Liver (tissue), 8 donors: ENCODE measurements at regions not wholly inside any gene's neighbourhood (a gene's known extent, or its start where the extent isn't known, plus 50 kb on each side); places are given as distances from the start of the nearest gene placed in this dataset.
A peak's percentile ranks its signal among the peaks of the same experiment; 100 is the strongest.

Source experiments
- DNase-seq: peaks from one replicate; pipeline ENCODE4 v3.0.0-alpha.2; 2017; ENCODE audit warnings: low spot score
- H3K27ac ChIP-seq, 2 donors: one replicate each; pipeline ENCODE4 v1.7.0; 2013; ENCODE audit warnings: inconsistent platforms in 2 of 2, low read length in 2 of 2, control low read depth in 1 of 2, low read depth in 1 of 2, mild to moderate bottlenecking in 1 of 2
- H3K27me3 ChIP-seq, 4 donors: one replicate each; pipeline versions ENCODE4 v1.6.1 to v1.7.0; 2013; ENCODE audit warnings: low read length in 3 of 4, inconsistent platforms in 1 of 4, mild to moderate bottlenecking in 1 of 4, moderate library complexity in 1 of 4; ENCODE audit not compliant: control insufficient read depth in 4 of 4, insufficient read depth in 4 of 4
- H3K36me3 ChIP-seq, 4 donors: one replicate each; pipeline versions ENCODE4 v1.6.1 to v1.7.0; 2013; ENCODE audit warnings: low read length in 3 of 4, mild to moderate bottlenecking in 3 of 4, low read depth in 1 of 4, moderate library complexity in 1 of 4; ENCODE audit not compliant: control insufficient read depth in 4 of 4, insufficient read depth in 3 of 4
- H3K4me1 ChIP-seq, 4 donors: one replicate each; pipeline versions ENCODE4 v1.6.1 to v1.7.0; 2013; ENCODE audit warnings: low read length in 3 of 4, mild to moderate bottlenecking in 3 of 4, moderate library complexity in 1 of 4; ENCODE audit not compliant: control insufficient read depth in 4 of 4, insufficient read depth in 4 of 4
- H3K4me3 ChIP-seq, 3 donors: one replicate each; pipeline versions ENCODE4 v1.6.1 to v1.7.0; 2013; ENCODE audit warnings: low read length in 3 of 3, control low read depth in 1 of 3, low read depth in 1 of 3, mild to moderate bottlenecking in 1 of 3
- H3K9ac ChIP-seq, 2 donors: one replicate each; pipeline ENCODE4 v1.7.0; 2013; ENCODE audit warnings: low read length in 2 of 2, mild to moderate bottlenecking in 2 of 2, moderate library complexity in 2 of 2, control low read depth in 1 of 2, low read depth in 1 of 2
- H3K9me3 ChIP-seq, 4 donors: one replicate each; pipeline versions ENCODE4 v1.6.1 to v1.7.0; 2013; ENCODE audit warnings: low read length in 3 of 4; ENCODE audit not compliant: control insufficient read depth in 4 of 4
- ATF3 ChIP-seq: IDR thresholded peaks from 2 replicates; pipeline ENCODE4 v1.6.1; 2016; ENCODE audit warnings: antibody characterized with exemption
- CTCF ChIP-seq: fragments of 150-350 bp; IDR thresholded peaks from 2 replicates; pipeline ENCODE4 v1.5.1; 2017; ENCODE audit warnings: improper control_type of control experiment, low read depth, low read length; ENCODE audit not compliant: missing input control
- EGR1 ChIP-seq, 2 donors: IDR thresholded peaks; 2 replicates each; pipeline ENCODE4 v1.6.1; 2016 to 2018; ENCODE audit warnings: antibody characterized with exemption in 2 of 2, low read depth in 2 of 2
- FOXA1 ChIP-seq: IDR thresholded peaks from 2 replicates; pipeline ENCODE4 v1.6.1; 2016; ENCODE audit warnings: antibody characterized with exemption
- FOXA2 ChIP-seq: IDR thresholded peaks from 2 replicates; pipeline ENCODE4 v1.6.1; 2016; ENCODE audit warnings: antibody characterized with exemption
- JUND ChIP-seq, 2 donors: IDR thresholded peaks; 2 replicates each; pipeline ENCODE4 v1.6.1; 2016; ENCODE audit warnings: antibody characterized with exemption in 2 of 2
- MAX ChIP-seq: IDR thresholded peaks from 2 replicates; pipeline ENCODE4 v1.6.1; 2016; ENCODE audit warnings: antibody characterized with exemption
- NR2F2 ChIP-seq: IDR thresholded peaks from 2 replicates; pipeline ENCODE4 v1.6.1; 2016; ENCODE audit warnings: antibody characterized with exemption
- RAD21 ChIP-seq, 2 donors: IDR thresholded peaks; 2 replicates each; pipeline ENCODE4 v1.6.1; 2016; ENCODE audit warnings: antibody characterized with exemption in 2 of 2, mild to moderate bottlenecking in 2 of 2
- REST ChIP-seq: IDR thresholded peaks from 2 replicates; pipeline ENCODE4 v1.6.1; 2016; ENCODE audit warnings: antibody characterized with exemption, mild to moderate bottlenecking
- RXRA ChIP-seq, 2 donors: IDR thresholded peaks; 2 replicates each; pipeline ENCODE4 v1.6.1; 2017 to 2018; ENCODE audit warnings: antibody characterized with exemption in 2 of 2, mild to moderate bottlenecking in 1 of 2
- SP1 ChIP-seq: IDR thresholded peaks from 2 replicates; pipeline ENCODE4 v1.6.1; 2018; ENCODE audit warnings: antibody characterized with exemption, mild to moderate bottlenecking
- TAF1 ChIP-seq: conservative IDR thresholded peaks from 2 replicates; pipeline ENCODE4 v1.6.1; 2016; ENCODE audit warnings: antibody characterized with exemption, mild to moderate bottlenecking
- YY1 ChIP-seq: IDR thresholded peaks from 2 replicates; pipeline ENCODE4 v1.6.1; 2016; ENCODE audit warnings: antibody characterized with exemption, mild to moderate bottlenecking
- WGBS: extraction: QIAGEN DNeasy Blood & Tissue Kit; methylation state at CpG from one replicate; pipeline ENCODE4 v1.1.7; 2013; 5-methylcytosine and 5-hydroxymethylcytosine counted together
- donor health status: healthy.
- donor health status: healthy.
- donor health status: healthy.
- donor health status: healthy.
- donor health status: healthy.

GRCh38 chr1:101356604-101357443 lies 120.0 kb downstream of the S1PR1 start (continued):
- TF ChIP-seq REST (no peak), SP1 (no peak), RAD21 (IDR thresholded peaks at IDR 0.05) (no peak), NR2F2 (no peak), FOXA1 (no peak), JUND (IDR thresholded peaks at IDR 0.05) (no peak), ATF3 (no peak), MAX (no peak)

GRCh38 chr1:101357444-101357986 lies 120.7 kb downstream of the S1PR1 start:
- WGBS: 50% methylated on average over 4 of the region's 4 CpGs
- DNase-seq: peak; percentile 58

DNA sequence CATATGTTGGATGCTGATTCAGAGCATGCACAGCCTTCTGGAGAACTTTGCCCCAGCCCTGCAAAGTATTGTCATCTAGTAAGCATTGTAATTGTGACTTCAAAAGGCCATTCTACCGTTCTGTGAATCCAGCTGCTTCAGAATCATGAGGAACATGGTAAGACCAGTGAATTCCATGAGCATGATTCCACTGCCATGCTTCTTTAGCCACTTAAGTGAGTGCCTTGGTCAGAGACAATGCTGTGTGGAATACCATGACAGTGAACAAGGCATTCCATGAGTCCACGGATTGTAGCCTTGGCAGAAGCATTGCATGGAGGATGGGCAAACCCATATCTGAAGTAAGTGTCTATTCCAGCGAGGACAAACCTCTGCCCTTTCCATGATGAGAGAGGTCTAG lies 123.7 kb downstream of the S1PR1 start:
- no peaks in the 10 kb centered on the region for H3K27me3 ChIP-seq
- no peaks in the 10 kb centered on the region for H3K4me1 ChIP-seq
- no peak for DNase-seq
- H3K9ac ChIP-seq: no peak overlapping the region
- H3K9me3 ChIP-seq: no peaks in the 10 kb centered on the region
- no peak overlapping the region for H3K4me3 ChIP-seq
- no peaks in the 10 kb centered on the region for H3K36me3 ChIP-seq
- H3K27ac ChIP-seq: no peak overlapping the region
- 81% methylated on average over 3 of the region's 3 CpGs for WGBS
- TF ChIP-seq TAF1: no peak
- no peak for TF ChIP-seq FOXA2
- no peak for TF ChIP-seq YY1
- no peak for TF ChIP-seq ATF3
- no peak for TF ChIP-seq FOXA1
- no peak for TF ChIP-seq EGR1 (IDR thresholded peaks at IDR 0.05; ENCODE audit: low read depth in 2 of 2)
- no peak for TF ChIP-seq REST
- TF ChIP-seq RXRA (IDR thresholded peaks at IDR 0.05): no peak
- no peak for TF ChIP-seq MAX

More at GRCh38 chr1:101357444-101357986, 120.7 kb downstream of the S1PR1 start:
- Histone ChIP-seq H3K4me3 (no peak overlapping the region), H3K27ac (no peak overlapping the region), H3K9me3 (no peaks in the 10 kb centered on the region), H3K9ac (no peak overlapping the region), H3K27me3 (no peaks in the 10 kb centered on the region), H3K4me1 (no peaks in the 10 kb centered on the region), H3K36me3 (no peaks in the 10 kb centered on the region)
- TF ChIP-seq NR2F2 (no peak), RAD21 (IDR thresholded peaks at IDR 0.05) (peak; percentile 88 to 92), CTCF (peak; percentile 78)
